ENCODE measurements at regions not wholly inside any gene's neighbourhood (a gene's known extent, or its start where the extent isn't known, plus 50 kb on each side); places are given as distances from the start of the nearest gene placed in this dataset.

DNA sequence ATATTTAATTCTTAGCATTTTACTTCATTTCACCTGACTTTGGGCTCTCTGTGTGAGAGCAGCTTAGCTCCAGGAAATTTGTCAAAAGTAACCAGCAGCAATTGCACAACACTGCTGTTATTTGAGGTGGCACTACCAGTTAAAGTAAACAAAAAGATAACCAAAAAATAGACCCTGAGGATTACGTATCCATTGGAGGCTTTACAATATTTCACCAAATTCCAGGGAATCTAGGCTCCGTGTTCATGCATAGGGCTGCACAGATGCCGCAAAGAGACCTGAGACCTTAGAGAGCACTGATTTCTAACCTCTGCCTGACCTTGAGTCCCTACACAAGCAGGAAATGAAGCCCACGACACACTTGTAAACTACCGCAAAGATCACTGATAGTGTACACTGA is 1392.7 kb upstream of the CDH6 start:
- ATAC-seq, result no peak
- TF ChIP-seq ZNF8 (CRISPR knock-in tag; IDR thresholded peaks at IDR 0.05) (no peak), OSR1 (CRISPR knock-in tag; IDR thresholded peaks at IDR 0.05) (no peak), ZFP3 (CRISPR knock-in tag; IDR thresholded peaks at IDR 0.05) (no peak), SNAI2 (CRISPR knock-in tag; IDR thresholded peaks at IDR 0.05) (no peak), PPARA (CRISPR knock-in tag; IDR thresholded peaks at IDR 0.05; ENCODE audit: borderline replicate concordance) (no peak), ESRRG (CRISPR knock-in tag; IDR thresholded peaks at IDR 0.05) (no peak), RARB (CRISPR knock-in tag; IDR thresholded peaks at IDR 0.05) (no peak), ZNF565 (CRISPR knock-in tag; conservative IDR thresholded peaks at IDR 0.05; ENCODE audit: low read depth) (no peak), TOX (CRISPR knock-in tag; IDR thresholded peaks at IDR 0.05; ENCODE audit: borderline replicate concordance) (no peak), ZC3H10 (CRISPR knock-in tag; IDR thresholded peaks at IDR 0.05) (no peak)
- TF ChIP-seq, protein P1, sequence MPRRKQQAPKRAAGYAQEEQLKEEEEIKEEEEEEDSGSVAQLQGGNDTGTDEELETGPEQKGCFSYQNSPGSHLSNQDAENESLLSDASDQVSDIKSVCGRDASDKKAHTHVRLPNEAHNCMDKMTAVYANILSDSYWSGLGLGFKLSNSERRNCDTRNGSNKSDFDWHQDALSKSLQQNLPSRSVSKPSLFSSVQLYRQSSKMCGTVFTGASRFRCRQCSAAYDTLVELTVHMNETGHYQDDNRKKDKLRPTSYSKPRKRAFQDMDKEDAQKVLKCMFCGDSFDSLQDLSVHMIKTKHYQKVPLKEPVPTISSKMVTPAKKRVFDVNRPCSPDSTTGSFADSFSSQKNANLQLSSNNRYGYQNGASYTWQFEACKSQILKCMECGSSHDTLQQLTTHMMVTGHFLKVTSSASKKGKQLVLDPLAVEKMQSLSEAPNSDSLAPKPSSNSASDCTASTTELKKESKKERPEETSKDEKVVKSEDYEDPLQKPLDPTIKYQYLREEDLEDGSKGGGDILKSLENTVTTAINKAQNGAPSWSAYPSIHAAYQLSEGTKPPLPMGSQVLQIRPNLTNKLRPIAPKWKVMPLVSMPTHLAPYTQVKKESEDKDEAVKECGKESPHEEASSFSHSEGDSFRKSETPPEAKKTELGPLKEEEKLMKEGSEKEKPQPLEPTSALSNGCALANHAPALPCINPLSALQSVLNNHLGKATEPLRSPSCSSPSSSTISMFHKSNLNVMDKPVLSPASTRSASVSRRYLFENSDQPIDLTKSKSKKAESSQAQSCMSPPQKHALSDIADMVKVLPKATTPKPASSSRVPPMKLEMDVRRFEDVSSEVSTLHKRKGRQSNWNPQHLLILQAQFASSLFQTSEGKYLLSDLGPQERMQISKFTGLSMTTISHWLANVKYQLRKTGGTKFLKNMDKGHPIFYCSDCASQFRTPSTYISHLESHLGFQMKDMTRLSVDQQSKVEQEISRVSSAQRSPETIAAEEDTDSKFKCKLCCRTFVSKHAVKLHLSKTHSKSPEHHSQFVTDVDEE (CRISPR knock-in tag; IDR thresholded peaks at IDR 0.05), result no peak
- TF ChIP-seq, protein P2, sequence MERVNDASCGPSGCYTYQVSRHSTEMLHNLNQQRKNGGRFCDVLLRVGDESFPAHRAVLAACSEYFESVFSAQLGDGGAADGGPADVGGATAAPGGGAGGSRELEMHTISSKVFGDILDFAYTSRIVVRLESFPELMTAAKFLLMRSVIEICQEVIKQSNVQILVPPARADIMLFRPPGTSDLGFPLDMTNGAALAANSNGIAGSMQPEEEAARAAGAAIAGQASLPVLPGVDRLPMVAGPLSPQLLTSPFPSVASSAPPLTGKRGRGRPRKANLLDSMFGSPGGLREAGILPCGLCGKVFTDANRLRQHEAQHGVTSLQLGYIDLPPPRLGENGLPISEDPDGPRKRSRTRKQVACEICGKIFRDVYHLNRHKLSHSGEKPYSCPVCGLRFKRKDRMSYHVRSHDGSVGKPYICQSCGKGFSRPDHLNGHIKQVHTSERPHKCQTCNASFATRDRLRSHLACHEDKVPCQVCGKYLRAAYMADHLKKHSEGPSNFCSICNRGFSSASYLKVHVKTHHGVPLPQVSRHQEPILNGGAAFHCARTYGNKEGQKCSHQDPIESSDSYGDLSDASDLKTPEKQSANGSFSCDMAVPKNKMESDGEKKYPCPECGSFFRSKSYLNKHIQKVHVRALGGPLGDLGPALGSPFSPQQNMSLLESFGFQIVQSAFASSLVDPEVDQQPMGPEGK (CRISPR knock-in tag; IDR thresholded peaks at IDR 0.05; ENCODE audit: borderline replicate concordance), result no peak
- TF ChIP-seq, protein P3, sequence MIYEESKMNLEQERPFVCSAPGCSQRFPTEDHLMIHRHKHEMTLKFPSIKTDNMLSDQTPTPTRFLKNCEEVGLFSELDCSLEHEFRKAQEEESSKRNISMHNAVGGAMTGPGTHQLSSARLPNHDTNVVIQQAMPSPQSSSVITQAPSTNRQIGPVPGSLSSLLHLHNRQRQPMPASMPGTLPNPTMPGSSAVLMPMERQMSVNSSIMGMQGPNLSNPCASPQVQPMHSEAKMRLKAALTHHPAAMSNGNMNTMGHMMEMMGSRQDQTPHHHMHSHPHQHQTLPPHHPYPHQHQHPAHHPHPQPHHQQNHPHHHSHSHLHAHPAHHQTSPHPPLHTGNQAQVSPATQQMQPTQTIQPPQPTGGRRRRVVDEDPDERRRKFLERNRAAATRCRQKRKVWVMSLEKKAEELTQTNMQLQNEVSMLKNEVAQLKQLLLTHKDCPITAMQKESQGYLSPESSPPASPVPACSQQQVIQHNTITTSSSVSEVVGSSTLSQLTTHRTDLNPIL (CRISPR knock-in tag; IDR thresholded peaks at IDR 0.05; ENCODE audit: low read depth), result no peak
- TF ChIP-seq, protein P4, sequence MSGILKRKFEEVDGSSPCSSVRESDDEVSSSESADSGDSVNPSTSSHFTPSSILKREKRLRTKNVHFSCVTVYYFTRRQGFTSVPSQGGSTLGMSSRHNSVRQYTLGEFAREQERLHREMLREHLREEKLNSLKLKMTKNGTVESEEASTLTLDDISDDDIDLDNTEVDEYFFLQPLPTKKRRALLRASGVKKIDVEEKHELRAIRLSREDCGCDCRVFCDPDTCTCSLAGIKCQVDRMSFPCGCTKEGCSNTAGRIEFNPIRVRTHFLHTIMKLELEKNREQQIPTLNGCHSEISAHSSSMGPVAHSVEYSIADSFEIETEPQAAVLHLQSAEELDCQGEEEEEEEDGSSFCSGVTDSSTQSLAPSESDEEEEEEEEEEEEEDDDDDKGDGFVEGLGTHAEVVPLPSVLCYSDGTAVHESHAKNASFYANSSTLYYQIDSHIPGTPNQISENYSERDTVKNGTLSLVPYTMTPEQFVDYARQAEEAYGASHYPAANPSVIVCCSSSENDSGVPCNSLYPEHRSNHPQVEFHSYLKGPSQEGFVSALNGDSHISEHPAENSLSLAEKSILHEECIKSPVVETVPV (CRISPR knock-in tag; IDR thresholded peaks at IDR 0.05), result no peak

DNA sequence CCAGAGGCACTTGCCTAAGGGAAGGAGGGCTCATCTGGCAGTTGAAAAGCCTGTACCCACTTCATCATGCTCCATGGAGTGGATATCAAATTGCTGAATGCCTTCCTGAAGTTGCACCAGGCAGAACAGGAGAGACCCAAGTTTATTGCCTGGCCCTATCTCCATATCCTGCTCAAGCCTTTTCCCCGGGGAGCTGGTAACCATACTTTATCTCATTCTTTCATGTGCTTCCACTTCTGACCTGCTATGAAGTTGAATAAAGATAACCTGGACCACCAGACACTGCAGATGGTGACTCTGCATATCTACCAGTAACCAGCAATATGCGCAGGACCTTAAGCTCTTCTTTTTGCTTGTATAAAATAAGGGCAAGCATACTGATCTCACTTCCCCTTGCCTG is 1397.5 kb upstream of the CDH6 start:
- ATAC-seq, result no peak
- TF ChIP-seq, protein P3 (CRISPR knock-in tag; IDR thresholded peaks at IDR 0.05; ENCODE audit: low read depth), result no peak

DNA sequence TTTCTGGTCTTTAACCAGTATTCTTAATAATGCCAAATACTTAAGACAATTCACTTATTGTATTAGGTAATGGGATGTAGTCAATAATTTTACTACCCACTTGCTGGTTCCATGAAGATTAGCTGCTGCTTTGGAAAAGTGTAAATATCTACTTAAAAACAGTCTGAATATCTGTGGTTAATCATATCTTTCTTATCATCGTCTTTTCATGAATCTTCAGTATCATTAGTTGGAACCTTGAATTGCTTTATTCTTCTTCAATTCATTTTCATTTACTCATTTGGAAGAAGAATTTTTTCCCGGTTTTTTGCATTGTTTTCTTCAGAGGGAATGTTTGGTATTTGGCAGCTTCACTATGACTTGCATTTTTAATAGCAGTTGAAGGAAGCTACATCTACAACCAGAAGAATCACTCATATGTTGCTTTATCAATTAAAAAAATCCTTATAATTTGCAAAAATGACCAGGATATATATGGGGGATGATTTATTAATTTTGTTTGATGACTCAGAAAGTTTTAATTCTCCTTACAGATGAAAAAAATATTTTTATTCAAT is 1398.3 kb upstream of the CDH6 start:
- ATAC-seq, result no peak
- TF ChIP-seq BACH2 (CRISPR knock-in tag; IDR thresholded peaks at IDR 0.05; ENCODE audit: borderline replicate concordance), result no peak
- TF ChIP-seq ESRRG (CRISPR knock-in tag; IDR thresholded peaks at IDR 0.05), result no peak
- TF ChIP-seq, protein P2 (CRISPR knock-in tag; IDR thresholded peaks at IDR 0.05; ENCODE audit: borderline replicate concordance), result no peak
- no peak for TF ChIP-seq ZFP3 (CRISPR knock-in tag; IDR thresholded peaks at IDR 0.05)
- TF ChIP-seq PPARA (CRISPR knock-in tag; IDR thresholded peaks at IDR 0.05; ENCODE audit: borderline replicate concordance), result no peak
- TF ChIP-seq ZNF565 (CRISPR knock-in tag; conservative IDR thresholded peaks at IDR 0.05; ENCODE audit: low read depth), result no peak
- TF ChIP-seq OSR1 (CRISPR knock-in tag; IDR thresholded peaks at IDR 0.05), result no peak
- TF ChIP-seq ISL1 (CRISPR knock-in tag; IDR thresholded peaks at IDR 0.05), result no peak
- TF ChIP-seq RARB (CRISPR knock-in tag; IDR thresholded peaks at IDR 0.05), result no peak
- no peak for TF ChIP-seq ZNF8 (CRISPR knock-in tag; IDR thresholded peaks at IDR 0.05)
- TF ChIP-seq, protein P3 (CRISPR knock-in tag; IDR thresholded peaks at IDR 0.05; ENCODE audit: low read depth), result no peak
- TF ChIP-seq, protein P4 (CRISPR knock-in tag; IDR thresholded peaks at IDR 0.05), result no peak
- no peak for TF ChIP-seq ZFP30 (CRISPR knock-in tag; IDR thresholded peaks at IDR 0.05)
- no peak for TF ChIP-seq SNAI2 (CRISPR knock-in tag; IDR thresholded peaks at IDR 0.05)
- TF ChIP-seq, protein P1 (CRISPR knock-in tag; IDR thresholded peaks at IDR 0.05), result no peak
- TF ChIP-seq ZC3H10 (CRISPR knock-in tag; IDR thresholded peaks at IDR 0.05), result no peak
- no peak for TF ChIP-seq ZNF70 (CRISPR knock-in tag; IDR thresholded peaks at IDR 0.05)

Measured in SK-N-SH treated with all-trans-retinoic acid at 6 μM for 48 hours (cell line).